ENCODE measurements at regions not wholly inside any gene's neighbourhood (a gene's known extent, or its start where the extent isn't known, plus 50 kb on each side); places are given as distances from the start of the nearest gene placed in this dataset.

GRCh38 chr9:105070176-105070575, 142.2 kb upstream of the ABCA1 start:
- H3K36me3 ChIP-seq (ENCODE audit: insufficient read depth, low read length) = no peaks in the 10 kb centered on the region
- no peaks in the 10 kb centered on the region for H4K20me1 ChIP-seq (ENCODE audit: insufficient read depth, low read length)
- no peak overlapping the region for H3K4me3 ChIP-seq (ENCODE audit: low read depth, low read length, poor library complexity, severe bottlenecking)
- H3K9me2 ChIP-seq (ENCODE audit: low read depth, low read length) = no peaks in the 10 kb centered on the region
- H3K27me3 ChIP-seq (ENCODE audit: insufficient read depth, low read length) = no peaks in the 10 kb centered on the region
- peaks cover 8% of the 10 kb centered on the region for H3K4me1 ChIP-seq (ENCODE audit: insufficient read depth, low read length, severe bottlenecking)
- no peaks in the 10 kb centered on the region for H3F3A ChIP-seq (ENCODE audit: insufficient read depth, low read length)
- no peak overlapping the region for H3K9ac ChIP-seq (ENCODE audit: low read length)
- no peak overlapping the region for H2AFZ ChIP-seq (ENCODE audit: low read length)
- TF ChIP-seq EZH2 (IDR thresholded peaks at IDR 0.05; ENCODE audit: borderline replicate concordance, low read length) (no peak), CTCF (IDR thresholded peaks at IDR 0.05; ENCODE audit: low read length) (no peak)
- no peak overlapping the region for H3K4me2 ChIP-seq (ENCODE audit: low read length)
- no peaks in the 10 kb centered on the region for H3K79me2 ChIP-seq (ENCODE audit: insufficient read depth, low read length)
- no peaks in the 10 kb centered on the region for H3K9me3 ChIP-seq (ENCODE audit: low read length)
- H3K27ac ChIP-seq (ENCODE audit: low read depth, low read length, poor library complexity, severe bottlenecking) = no peak overlapping the region

GRCh38 chr9:105072476-105072875, 144.5 kb upstream of the ABCA1 start:
- TF ChIP-seq CTCF (IDR thresholded peaks at IDR 0.05; ENCODE audit: low read length) (no peak), EZH2 (IDR thresholded peaks at IDR 0.05; ENCODE audit: borderline replicate concordance, low read length) (no peak)
- Histone ChIP-seq H3F3A (ENCODE audit: insufficient read depth, low read length) (no peaks in the 10 kb centered on the region), H4K20me1 (ENCODE audit: insufficient read depth, low read length) (no peaks in the 10 kb centered on the region), H3K4me1 (ENCODE audit: insufficient read depth, low read length, severe bottlenecking) (no peaks in the 10 kb centered on the region), H3K27ac (ENCODE audit: low read depth, low read length, poor library complexity, severe bottlenecking) (no peak overlapping the region), H3K9me3 (ENCODE audit: low read length) (no peaks in the 10 kb centered on the region), H3K9me2 (ENCODE audit: low read depth, low read length) (no peaks in the 10 kb centered on the region), H3K4me3 (ENCODE audit: low read depth, low read length, poor library complexity, severe bottlenecking) (no peak overlapping the region), H3K9ac (ENCODE audit: low read length) (no peak overlapping the region), H2AFZ (ENCODE audit: low read length) (no peak overlapping the region), H3K27me3 (ENCODE audit: insufficient read depth, low read length) (no peaks in the 10 kb centered on the region), H3K36me3 (ENCODE audit: insufficient read depth, low read length) (no peaks in the 10 kb centered on the region), H3K4me2 (ENCODE audit: low read length) (no peak overlapping the region), H3K79me2 (ENCODE audit: insufficient read depth, low read length) (no peaks in the 10 kb centered on the region)

- Histone ChIP-seq H3K27ac (ENCODE audit: low read depth, low read length, poor library complexity, severe bottlenecking) (no peak overlapping the region), H3K79me2 (ENCODE audit: insufficient read depth, low read length) (no peaks in the 10 kb centered on the region), H3K4me2 (ENCODE audit: low read length) (no peak overlapping the region), H3K9me3 (ENCODE audit: low read length) (no peaks in the 10 kb centered on the region), H2AFZ (ENCODE audit: low read length) (no peak overlapping the region), H4K20me1 (ENCODE audit: insufficient read depth, low read length) (no peaks in the 10 kb centered on the region), H3K27me3 (ENCODE audit: insufficient read depth, low read length) (no peaks in the 10 kb centered on the region), H3F3A (ENCODE audit: insufficient read depth, low read length) (no peaks in the 10 kb centered on the region), H3K36me3 (ENCODE audit: insufficient read depth, low read length) (no peaks in the 10 kb centered on the region), H3K9me2 (ENCODE audit: low read depth, low read length) (no peaks in the 10 kb centered on the region), H3K4me1 (ENCODE audit: insufficient read depth, low read length, severe bottlenecking) (no peaks in the 10 kb centered on the region), H3K4me3 (ENCODE audit: low read depth, low read length, poor library complexity, severe bottlenecking) (no peak overlapping the region), H3K9ac (ENCODE audit: low read length) (no peak overlapping the region)
- TF ChIP-seq CTCF (IDR thresholded peaks at IDR 0.05; ENCODE audit: low read length) = no peak
- no peak for TF ChIP-seq EZH2 (IDR thresholded peaks at IDR 0.05; ENCODE audit: borderline replicate concordance, low read length)
Measured at GRCh38 chr9:105073147-105073546, 145.2 kb upstream of the ABCA1 start.
